HepG2 (cell line): ENCODE measurements at regions not wholly inside any gene's neighbourhood (a gene's known extent, or its start where the extent isn't known, plus 50 kb on each side); places are given as distances from the start of the nearest gene placed in this dataset.

Experiments
- DRAP1 ChIP-seq: IDR thresholded peaks from 2 replicates; pipeline ENCODE4 v1.6.1; 2016; ENCODE audit warnings: missing genetic modification reagents, missing compliant biosample characterization
- FLYWCH1 ChIP-seq: sonication (generic); formaldehyde crosslinking; IDR thresholded peaks from 2 replicates; pipeline ENCODE4 v1.8.1; 2023; ENCODE audit warnings: mild to moderate bottlenecking, missing genetic modification reagents
- GPN1 ChIP-seq: sonication (generic); formaldehyde crosslinking; IDR thresholded peaks from 2 replicates; pipeline ENCODE4 v1.5.1; 2020; ENCODE audit warnings: missing genetic modification reagents, borderline replicate concordance
- HOXA5 ChIP-seq: sonication (generic); formaldehyde crosslinking; IDR thresholded peaks from 2 replicates; pipeline ENCODE4 v1.4.0; 2020; ENCODE audit warnings: missing genetic modification reagents
- HOXA7 ChIP-seq: sonication (generic); formaldehyde crosslinking; IDR thresholded peaks from 2 replicates; pipeline ENCODE4 v1.8.1; 2022; ENCODE audit warnings: mild to moderate bottlenecking, missing genetic modification reagents, moderate library complexity
- KMT2B ChIP-seq: IDR thresholded peaks from 2 replicates; pipeline ENCODE4 v1.6.1; 2016; ENCODE audit warnings: missing genetic modification reagents, missing compliant biosample characterization
- MAFK ChIP-seq, 2 experiments: IDR thresholded peaks in 1 of 2; conservative IDR thresholded peaks in 1 of 2; 2 replicates each; pipeline ENCODE4 v1.6.1; 2011; ENCODE audit warnings: improper control_type of control experiment in 2 of 2, low read length in 2 of 2
- MATR3 ChIP-seq: sonication (generic); formaldehyde crosslinking; IDR thresholded peaks from 2 replicates; pipeline ENCODE4 v1.4.0; 2020; ENCODE audit warnings: missing genetic modification reagents
- NCOA1 ChIP-seq: sonication (generic); formaldehyde crosslinking; IDR thresholded peaks from 2 replicates; pipeline ENCODE4 v1.9.0; 2021; ENCODE audit warnings: missing genetic modification reagents
- RBAK ChIP-seq: sonication (generic); formaldehyde crosslinking; IDR thresholded peaks from 2 replicates; pipeline ENCODE4 v1.5.1; 2020; ENCODE audit warnings: mild to moderate bottlenecking, missing genetic modification reagents
- RFX1 ChIP-seq: fragments of 450-650 bp; IDR thresholded peaks from 2 replicates; pipeline ENCODE4 v1.6.1; 2017
- SRSF4 ChIP-seq: fragments of 200-400 bp; formaldehyde crosslinking; IDR thresholded peaks from one replicate; pipeline ENCODE4 v1.6.1; 2018; ENCODE audit warnings: mild to moderate bottlenecking, low read depth, low read length, moderate library complexity; ENCODE audit not compliant: poor library complexity, severe bottlenecking
- THAP9 ChIP-seq: sonication (generic); formaldehyde crosslinking; IDR thresholded peaks from 2 replicates; pipeline ENCODE4; 2020; ENCODE audit warnings: missing genetic modification reagents, mild to moderate bottlenecking, borderline replicate concordance
- ZNF180 ChIP-seq: sonication (generic); formaldehyde crosslinking; IDR thresholded peaks from 2 replicates; pipeline ENCODE4 v1.4.0; 2020; ENCODE audit warnings: low read depth, missing genetic modification reagents, borderline replicate concordance
- ZNF580 ChIP-seq: IDR thresholded peaks from 2 replicates; pipeline ENCODE4 v1.6.1; 2016; ENCODE audit warnings: low read depth, borderline replicate concordance
- ZSCAN31 ChIP-seq: sonication (generic); formaldehyde crosslinking; IDR thresholded peaks from 2 replicates; pipeline ENCODE4 v1.5.0; 2020; ENCODE audit warnings: low read depth, mild to moderate bottlenecking, missing genetic modification reagents
- TF ChIP-seq, protein P1 (sequence below): sonication (generic); formaldehyde crosslinking; IDR thresholded peaks from 2 replicates; pipeline ENCODE4 v1.4.0; 2020; ENCODE audit warnings: missing genetic modification reagents, borderline replicate concordance
- TF ChIP-seq, protein P2 (sequence below): IDR thresholded peaks from 2 replicates; pipeline ENCODE4 v1.6.1; 2012; ENCODE audit warnings: inconsistent platforms
- TF ChIP-seq, protein P3 (sequence below): sonication (generic); formaldehyde crosslinking; IDR thresholded peaks from 2 replicates; pipeline ENCODE4 v1.8.1; 2023; ENCODE audit warnings: missing genetic modification reagents, inconsistent platforms, borderline replicate concordance

GRCh38 chr20:50308513-50309279 is 118.1 kb downstream of the CEBPB start (continued):
- TF ChIP-seq, protein P1, sequence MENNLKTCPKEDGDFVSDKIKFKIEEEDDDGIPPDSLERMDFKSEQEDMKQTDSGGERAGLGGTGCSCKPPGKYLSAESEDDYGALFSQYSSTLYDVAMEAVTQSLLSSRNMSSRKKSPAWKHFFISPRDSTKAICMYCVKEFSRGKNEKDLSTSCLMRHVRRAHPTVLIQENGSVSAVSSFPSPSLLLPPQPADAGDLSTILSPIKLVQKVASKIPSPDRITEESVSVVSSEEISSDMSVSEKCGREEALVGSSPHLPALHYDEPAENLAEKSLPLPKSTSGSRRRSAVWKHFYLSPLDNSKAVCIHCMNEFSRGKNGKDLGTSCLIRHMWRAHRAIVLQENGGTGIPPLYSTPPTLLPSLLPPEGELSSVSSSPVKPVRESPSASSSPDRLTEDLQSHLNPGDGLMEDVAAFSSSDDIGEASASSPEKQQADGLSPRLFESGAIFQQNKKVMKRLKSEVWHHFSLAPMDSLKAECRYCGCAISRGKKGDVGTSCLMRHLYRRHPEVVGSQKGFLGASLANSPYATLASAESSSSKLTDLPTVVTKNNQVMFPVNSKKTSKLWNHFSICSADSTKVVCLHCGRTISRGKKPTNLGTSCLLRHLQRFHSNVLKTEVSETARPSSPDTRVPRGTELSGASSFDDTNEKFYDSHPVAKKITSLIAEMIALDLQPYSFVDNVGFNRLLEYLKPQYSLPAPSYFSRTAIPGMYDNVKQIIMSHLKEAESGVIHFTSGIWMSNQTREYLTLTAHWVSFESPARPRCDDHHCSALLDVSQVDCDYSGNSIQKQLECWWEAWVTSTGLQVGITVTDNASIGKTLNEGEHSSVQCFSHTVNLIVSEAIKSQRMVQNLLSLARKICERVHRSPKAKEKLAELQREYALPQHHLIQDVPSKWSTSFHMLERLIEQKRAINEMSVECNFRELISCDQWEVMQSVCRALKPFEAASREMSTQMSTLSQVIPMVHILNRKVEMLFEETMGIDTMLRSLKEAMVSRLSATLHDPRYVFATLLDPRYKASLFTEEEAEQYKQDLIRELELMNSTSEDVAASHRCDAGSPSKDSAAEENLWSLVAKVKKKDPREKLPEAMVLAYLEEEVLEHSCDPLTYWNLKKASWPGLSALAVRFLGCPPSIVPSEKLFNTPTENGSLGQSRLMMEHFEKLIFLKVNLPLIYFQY (CRISPR knock-in tag): peak; percentile 74; the same call in 1 of the 2 replicates
- TF ChIP-seq SRSF4: no peak
- no peak for TF ChIP-seq MAFK (conservative IDR thresholded peaks at IDR 0.05 in 1 of 2, IDR thresholded peaks at IDR 0.05 in 1 of 2; ENCODE audit: low read length in 2 of 2)
- TF ChIP-seq HOXA7 (CRISPR knock-in tag): no peak
- TF ChIP-seq ZNF580 (CRISPR knock-in tag): peak; percentile 82; the same call in 1 of the 2 replicates
- TF ChIP-seq MATR3: no peak
- peak; percentile 50 for TF ChIP-seq DRAP1 (CRISPR knock-in tag)
- peak; percentile 44 for TF ChIP-seq KMT2B (CRISPR knock-in tag)
- TF ChIP-seq NCOA1 (CRISPR knock-in tag): no peak; the same call in 1 of the 2 replicates
- TF ChIP-seq THAP9 (CRISPR knock-in tag): peak; percentile 9; the same call in 1 of the 2 replicates
- TF ChIP-seq, protein P2, sequence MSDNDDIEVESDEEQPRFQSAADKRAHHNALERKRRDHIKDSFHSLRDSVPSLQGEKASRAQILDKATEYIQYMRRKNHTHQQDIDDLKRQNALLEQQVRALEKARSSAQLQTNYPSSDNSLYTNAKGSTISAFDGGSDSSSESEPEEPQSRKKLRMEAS: no peak
- TF ChIP-seq ZSCAN31: peak; percentile 48; the same call in 1 of the 2 replicates
- TF ChIP-seq RFX1: no peak
- no peak for TF ChIP-seq RBAK (CRISPR knock-in tag)
- 0 out of 2 replicates have a peak, but pooled peaks have one; percentile 26 for TF ChIP-seq ZNF180 (CRISPR knock-in tag)
- TF ChIP-seq GPN1 (CRISPR knock-in tag): no peak
- 0 out of 2 replicates have a peak, but pooled peaks have one; percentile 27 for TF ChIP-seq HOXA5 (CRISPR knock-in tag)
- no peak for TF ChIP-seq FLYWCH1 (CRISPR knock-in tag)
- TF ChIP-seq, protein P3, sequence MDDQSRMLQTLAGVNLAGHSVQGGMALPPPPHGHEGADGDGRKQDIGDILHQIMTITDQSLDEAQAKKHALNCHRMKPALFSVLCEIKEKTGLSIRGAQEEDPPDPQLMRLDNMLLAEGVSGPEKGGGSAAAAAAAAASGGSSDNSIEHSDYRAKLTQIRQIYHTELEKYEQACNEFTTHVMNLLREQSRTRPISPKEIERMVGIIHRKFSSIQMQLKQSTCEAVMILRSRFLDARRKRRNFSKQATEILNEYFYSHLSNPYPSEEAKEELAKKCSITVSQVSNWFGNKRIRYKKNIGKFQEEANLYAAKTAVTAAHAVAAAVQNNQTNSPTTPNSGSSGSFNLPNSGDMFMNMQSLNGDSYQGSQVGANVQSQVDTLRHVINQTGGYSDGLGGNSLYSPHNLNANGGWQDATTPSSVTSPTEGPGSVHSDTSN (CRISPR knock-in tag): no peak
